ENCODE measurements at regions not wholly inside any gene's neighbourhood (a gene's known extent, or its start where the extent isn't known, plus 50 kb on each side); places are given as distances from the start of the nearest gene placed in this dataset.

- no peak for TF ChIP-seq USF2 (IDR thresholded peaks at IDR 0.05; ENCODE audit: low read depth, low read length)
- TF ChIP-seq, protein P1, sequence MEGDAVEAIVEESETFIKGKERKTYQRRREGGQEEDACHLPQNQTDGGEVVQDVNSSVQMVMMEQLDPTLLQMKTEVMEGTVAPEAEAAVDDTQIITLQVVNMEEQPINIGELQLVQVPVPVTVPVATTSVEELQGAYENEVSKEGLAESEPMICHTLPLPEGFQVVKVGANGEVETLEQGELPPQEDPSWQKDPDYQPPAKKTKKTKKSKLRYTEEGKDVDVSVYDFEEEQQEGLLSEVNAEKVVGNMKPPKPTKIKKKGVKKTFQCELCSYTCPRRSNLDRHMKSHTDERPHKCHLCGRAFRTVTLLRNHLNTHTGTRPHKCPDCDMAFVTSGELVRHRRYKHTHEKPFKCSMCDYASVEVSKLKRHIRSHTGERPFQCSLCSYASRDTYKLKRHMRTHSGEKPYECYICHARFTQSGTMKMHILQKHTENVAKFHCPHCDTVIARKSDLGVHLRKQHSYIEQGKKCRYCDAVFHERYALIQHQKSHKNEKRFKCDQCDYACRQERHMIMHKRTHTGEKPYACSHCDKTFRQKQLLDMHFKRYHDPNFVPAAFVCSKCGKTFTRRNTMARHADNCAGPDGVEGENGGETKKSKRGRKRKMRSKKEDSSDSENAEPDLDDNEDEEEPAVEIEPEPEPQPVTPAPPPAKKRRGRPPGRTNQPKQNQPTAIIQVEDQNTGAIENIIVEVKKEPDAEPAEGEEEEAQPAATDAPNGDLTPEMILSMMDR (conservative IDR thresholded peaks at IDR 0.05; ENCODE audit: low read depth, low read length), result no peak
- TF ChIP-seq RFX5 (IDR thresholded peaks at IDR 0.05; ENCODE audit: low read depth, low read length), result no peak
- TF ChIP-seq ELK1 (IDR thresholded peaks at IDR 0.05; ENCODE audit: borderline replicate concordance, low read depth, low read length), result no peak
- TF ChIP-seq MXI1 (IDR thresholded peaks at IDR 0.05; ENCODE audit: borderline replicate concordance, low read depth, low read length), result no peak
- TF ChIP-seq BHLHE40 (IDR thresholded peaks at IDR 0.05; ENCODE audit: low read depth, low read length), result no peak
- TF ChIP-seq RAD21 (IDR thresholded peaks at IDR 0.05; ENCODE audit: low read length), result no peak
- no peak for TF ChIP-seq RCOR1 (IDR thresholded peaks at IDR 0.05; ENCODE audit: insufficient replicate concordance, low read length)
- no peak for TF ChIP-seq POLR2A (IDR thresholded peaks at IDR 0.05; ENCODE audit: low read depth, low read length)
- no peak for TF ChIP-seq CEBPB (IDR thresholded peaks at IDR 0.05; ENCODE audit: low read depth, low read length)
- no peak for TF ChIP-seq FOS (IDR thresholded peaks at IDR 0.05; ENCODE audit: low read depth, low read length)
- TF ChIP-seq MAZ (IDR thresholded peaks at IDR 0.05; ENCODE audit: borderline replicate concordance, low read depth, low read length), result no peak
- no peak for TF ChIP-seq CHD1 (IDR thresholded peaks at IDR 0.05; ENCODE audit: low read depth, low read length)
Observed at GRCh38 chr14:42921901-42922300, 1315.2 kb downstream of the LRFN5 start.
